ENCODE measurements at regions not wholly inside any gene's neighbourhood (a gene's known extent, or its start where the extent isn't known, plus 50 kb on each side); places are given as distances from the start of the nearest gene placed in this dataset.

DNA sequence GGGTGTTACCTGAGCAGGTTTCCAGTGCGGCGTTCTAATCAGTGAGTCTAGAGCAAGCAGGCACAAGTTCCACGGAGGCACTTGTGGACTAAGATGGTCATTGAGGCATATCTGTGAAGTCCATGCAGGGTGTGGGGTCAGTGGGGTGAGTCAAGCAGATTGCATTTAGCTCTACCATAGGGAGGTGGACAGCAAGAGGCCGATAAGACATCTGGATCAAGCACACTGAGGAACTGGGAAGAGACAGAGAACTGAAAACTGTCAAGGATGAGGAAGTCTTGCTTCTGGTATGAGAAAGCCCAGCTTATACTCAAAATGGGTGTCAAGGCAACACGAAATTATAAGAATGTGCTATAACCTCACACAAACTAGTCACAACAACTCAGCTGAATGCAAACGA lies 61.2 kb upstream of the SLC39A10 start:
- Histone ChIP-seq H3K4me1 (ENCODE audit: insufficient read depth, low read length) (no peaks in the 10 kb centered on the region), H3K36me3 (ENCODE audit: insufficient read depth, low read length) (no peaks in the 10 kb centered on the region), H3K9me3 (ENCODE audit: low read length) (no peaks in the 10 kb centered on the region), H3K27me3 (ENCODE audit: insufficient read depth, low read length, poor library complexity, severe bottlenecking) (no peaks in the 10 kb centered on the region), H3K4me3 (ENCODE audit: low read length) (no peak overlapping the region), H3K27ac (ENCODE audit: low read depth, low read length) (no peak overlapping the region)
- POLR2A ChIA-PET = no interaction called here
- Mint-ChIP-seq H3K27me3 (no peaks in the 10 kb centered on the region), H3K9me3 (peaks cover 0 to 4% (median 0%) of the 10 kb centered on the region in 5 donors), H3K4me3 (no peak overlapping the region), H3K36me3 (peaks cover 0 to 11% (median 1%) of the 10 kb centered on the region in 3 donors), H3K27ac (no peak overlapping the region), H3K4me1 (peaks cover 7 to 16% (median 14%) of the 10 kb centered on the region in 3 donors)
- DNase-seq = no peak
- CTCF ChIA-PET = interaction anchor here (1.0 kb wide), 1 partner anchor 62 kb away, joined by 3 read pairs; no protein-coding TSS in a partner anchor

DNA sequence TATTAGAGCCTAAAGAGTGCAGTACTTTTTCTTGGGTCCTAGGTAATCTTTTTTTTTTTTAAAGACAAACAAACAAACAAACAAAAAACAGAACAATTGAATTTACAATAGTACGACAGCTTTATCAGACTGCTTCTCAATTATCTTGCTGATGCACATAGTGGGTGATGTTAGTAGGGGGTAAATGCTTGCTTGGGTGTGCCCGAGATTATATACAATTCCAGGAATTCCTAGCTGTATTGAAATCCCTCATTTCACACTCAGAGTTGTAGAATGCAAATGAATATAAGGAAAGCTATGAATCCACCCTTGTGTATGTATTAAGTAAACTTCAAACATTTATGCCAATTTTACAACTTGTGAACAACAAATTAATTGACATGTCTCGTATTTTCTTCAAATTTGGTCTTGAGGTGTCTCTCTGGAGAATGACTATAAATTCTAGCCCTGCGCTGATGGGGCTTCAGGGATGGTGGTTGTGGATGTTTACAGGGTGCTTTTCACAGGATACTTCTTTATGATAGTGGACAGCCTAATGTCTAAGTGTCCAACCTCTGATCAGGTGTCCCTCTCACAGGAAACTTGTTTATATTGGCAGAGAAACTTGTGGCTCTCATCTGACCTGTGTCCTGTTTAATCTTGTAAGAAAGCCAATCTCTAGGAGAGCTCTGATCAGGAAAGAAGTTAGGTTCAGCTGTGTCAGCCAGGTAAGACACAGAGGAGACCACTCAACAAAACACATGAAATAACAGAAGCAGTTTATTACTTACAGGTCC lies 61.9 kb upstream of the SLC39A10 start:
- Histone ChIP-seq H3K27me3 (ENCODE audit: insufficient read depth, low read length, poor library complexity, severe bottlenecking) (no peaks in the 10 kb centered on the region), H3K9me3 (ENCODE audit: low read length) (no peaks in the 10 kb centered on the region), H3K4me3 (ENCODE audit: low read length) (no peak overlapping the region), H3K27ac (ENCODE audit: low read depth, low read length) (no peak overlapping the region), H3K4me1 (ENCODE audit: insufficient read depth, low read length) (no peaks in the 10 kb centered on the region), H3K36me3 (ENCODE audit: insufficient read depth, low read length) (no peaks in the 10 kb centered on the region)
- CTCF ChIA-PET = interaction anchor here (1.0 kb wide), 1 partner anchor 62 kb away, joined by 3 read pairs; no protein-coding TSS in a partner anchor
- Mint-ChIP-seq H3K4me1 (peaks cover 8 to 18% (median 14%) of the 10 kb centered on the region in 3 donors), H3K36me3 (peaks cover 0 to 11% (median 1%) of the 10 kb centered on the region in 3 donors), H3K27ac (peak overlapping the region in 1 of 8 donors; percentile 33), H3K4me3 (no peak overlapping the region), H3K27me3 (no peaks in the 10 kb centered on the region), H3K9me3 (peaks cover 0 to 4% (median 0%) of the 10 kb centered on the region in 5 donors)
- no peak for DNase-seq
- POLR2A ChIA-PET = no interaction called here

DNA sequence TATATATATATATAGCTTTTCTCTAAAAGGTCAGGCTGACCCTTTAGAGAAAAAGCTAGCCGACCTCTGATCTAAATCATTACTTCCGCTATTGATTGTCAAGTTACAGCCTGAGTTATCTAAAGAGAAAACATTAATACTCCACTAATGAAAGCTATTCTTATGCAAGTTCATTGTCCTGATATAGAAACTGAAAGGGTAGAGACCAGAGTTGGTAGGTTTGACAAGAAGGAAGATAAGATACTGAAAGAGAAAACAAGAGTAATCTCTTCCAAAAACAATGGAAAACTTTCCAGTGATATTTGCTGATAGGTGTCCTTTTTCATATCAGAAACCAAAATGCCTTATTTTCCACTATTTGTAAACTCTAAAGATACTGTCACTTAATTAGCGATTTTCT lies 62.8 kb upstream of the SLC39A10 start:
- H3K36me3 ChIP-seq (ENCODE audit: insufficient read depth, low read length) = no peaks in the 10 kb centered on the region
- CTCF ChIA-PET = interaction anchor here (1.5 kb wide), 1 partner anchor 20 kb away, joined by 3 read pairs; no protein-coding TSS in a partner anchor
- Mint-ChIP-seq H3K27ac (peak overlapping the region in 1 of 8 donors; percentile 19), H3K4me3 (no peak overlapping the region), H3K9me3 (peaks cover 0 to 4% (median 0%) of the 10 kb centered on the region in 5 donors), H3K27me3 (no peaks in the 10 kb centered on the region), H3K4me1 (peaks cover 8 to 23% (median 14%) of the 10 kb centered on the region in 3 donors), H3K36me3 (peaks cover 0 to 11% (median 3%) of the 10 kb centered on the region in 3 donors)
- H3K27ac ChIP-seq (ENCODE audit: low read depth, low read length) = no peak overlapping the region
- H3K4me3 ChIP-seq (ENCODE audit: low read length) = no peak overlapping the region
- H3K27me3 ChIP-seq (ENCODE audit: insufficient read depth, low read length, poor library complexity, severe bottlenecking) = no peaks in the 10 kb centered on the region
- no peaks in the 10 kb centered on the region for H3K9me3 ChIP-seq (ENCODE audit: low read length)
- POLR2A ChIA-PET = no interaction called here
- no peaks in the 10 kb centered on the region for H3K4me1 ChIP-seq (ENCODE audit: insufficient read depth, low read length)
- DNase-seq = no peak

DNA sequence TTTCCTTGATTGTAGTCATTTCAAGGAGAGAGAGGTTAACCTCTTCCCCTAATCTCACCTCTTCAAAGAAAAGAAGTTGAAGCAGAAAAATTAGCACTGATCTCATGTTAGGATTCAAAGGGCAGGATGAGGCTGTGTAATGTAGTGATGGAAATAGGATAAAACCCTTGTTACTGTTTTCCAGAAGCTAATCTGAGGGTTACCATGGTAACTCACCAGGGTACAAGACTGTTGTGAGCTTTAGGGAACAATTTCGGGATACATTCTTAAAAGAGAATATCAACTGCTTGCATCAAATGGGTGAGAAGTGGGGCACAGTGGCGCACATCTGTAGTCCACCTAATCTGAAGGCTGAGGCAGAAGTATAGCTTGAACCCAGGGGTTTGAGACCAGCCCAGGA lies 64.9 kb upstream of the SLC39A10 start:
- CTCF ChIA-PET = interaction anchor here (0.9 to 1.5 kb wide), 2 partner anchors 9 to 94 kb away, joined by 3 read pairs; no protein-coding TSS in a partner anchor
- POLR2A ChIA-PET = interaction anchor here (0.9 to 1.0 kb wide), 2 partner anchors 58 to 65 kb away, joined by 3 read pairs; partner anchors contain the start of gene SLC39A10
- Histone ChIP-seq H3K4me3 (ENCODE audit: low read length) (no peak overlapping the region), H3K4me1 (ENCODE audit: insufficient read depth, low read length) (no peaks in the 10 kb centered on the region), H3K27ac (ENCODE audit: low read depth, low read length) (no peak overlapping the region), H3K9me3 (ENCODE audit: low read length) (no peaks in the 10 kb centered on the region), H3K27me3 (ENCODE audit: insufficient read depth, low read length, poor library complexity, severe bottlenecking) (no peaks in the 10 kb centered on the region), H3K36me3 (ENCODE audit: insufficient read depth, low read length) (no peaks in the 10 kb centered on the region)
- peaks cover 0 to 11% (median 2%) of the 10 kb centered on the region in 3 donors for H3K36me3 Mint-ChIP-seq
- H3K4me3 Mint-ChIP-seq = no peak overlapping the region
- H3K27ac Mint-ChIP-seq = peak overlapping the region in 1 of 8 donors; percentile 24
- no peak for DNase-seq
- H3K4me1 Mint-ChIP-seq = peaks cover 8 to 23% (median 14%) of the 10 kb centered on the region in 3 donors
- no peaks in the 10 kb centered on the region for H3K27me3 Mint-ChIP-seq
- peaks cover 0 to 4% (median 0%) of the 10 kb centered on the region in 5 donors for H3K9me3 Mint-ChIP-seq

DNA sequence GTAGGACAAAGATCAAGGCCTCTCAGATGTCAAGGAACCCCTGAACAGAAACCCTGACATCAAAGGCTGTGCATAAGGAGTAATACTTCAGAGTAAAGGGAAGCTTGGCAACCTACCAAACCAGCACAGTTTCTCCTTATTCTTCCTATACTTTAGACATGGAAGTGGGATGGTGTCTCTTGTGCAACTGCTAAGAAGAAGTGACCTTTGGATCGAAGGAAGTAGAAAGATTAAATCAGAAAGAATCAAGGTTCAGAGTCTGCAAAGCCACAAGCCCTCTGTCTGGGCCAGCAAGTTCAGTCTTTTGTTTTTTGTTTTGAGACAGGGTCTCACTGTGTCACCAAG lies 66.2 kb upstream of the SLC39A10 start:
- CTCF ChIA-PET = no interaction called here

DNA sequence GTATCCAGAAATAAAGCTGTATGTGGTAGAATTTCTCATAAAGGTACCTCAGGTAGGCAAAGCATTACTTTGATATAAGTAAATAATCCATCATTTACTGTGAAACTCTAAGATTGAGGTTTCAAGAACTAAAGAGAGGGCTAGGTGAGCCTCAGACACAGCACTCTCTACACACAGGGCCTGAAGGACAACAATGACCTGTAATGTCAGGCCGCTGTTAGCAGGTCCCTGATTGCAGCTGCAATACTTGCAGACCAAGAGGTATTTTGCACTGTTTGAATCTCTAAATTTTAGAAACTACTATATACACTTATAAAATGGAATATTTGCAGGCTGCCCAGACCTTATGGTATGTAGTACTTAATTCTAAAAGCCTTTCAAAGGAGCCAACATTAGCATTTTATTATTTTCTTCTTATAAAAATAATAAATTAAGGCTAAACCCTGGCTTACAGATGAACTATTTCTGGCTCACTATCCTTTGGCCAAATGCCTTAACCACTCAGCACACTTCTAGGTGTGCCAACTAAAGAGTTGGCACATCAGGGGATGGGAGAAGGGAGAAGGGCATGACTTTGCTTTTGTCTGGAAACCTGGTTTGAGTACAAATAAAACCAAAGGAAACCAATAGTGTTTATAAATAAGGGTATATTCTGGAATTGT lies 66.7 kb upstream of the SLC39A10 start:
- peak overlapping the region in 2 of 8 donors; percentile 6 to 69 for H3K27ac Mint-ChIP-seq
- no peak for DNase-seq
- H3K27ac ChIP-seq (ENCODE audit: low read depth, low read length) = no peak overlapping the region
- H3K4me3 ChIP-seq (ENCODE audit: low read length) = no peak overlapping the region
- H3K36me3 ChIP-seq (ENCODE audit: insufficient read depth, low read length) = no peaks in the 10 kb centered on the region
- peaks cover 0 to under 1% (median 0%) of the 10 kb centered on the region in 5 donors for H3K9me3 Mint-ChIP-seq
- no peaks in the 10 kb centered on the region for H3K27me3 Mint-ChIP-seq
- ChIA-PET POLR2A (no interaction called here), CTCF (interaction anchor here (1.5 kb wide), 1 partner anchor 92 kb away, joined by 4 read pairs; no protein-coding TSS in a partner anchor)
- no peaks in the 10 kb centered on the region for H3K4me1 ChIP-seq (ENCODE audit: insufficient read depth, low read length)
- no peaks in the 10 kb centered on the region for H3K27me3 ChIP-seq (ENCODE audit: insufficient read depth, low read length, poor library complexity, severe bottlenecking)
- no peak overlapping the region for H3K4me3 Mint-ChIP-seq
- no peaks in the 10 kb centered on the region for H3K9me3 ChIP-seq (ENCODE audit: low read length)
- peaks cover 0 to 3% (median 2%) of the 10 kb centered on the region in 3 donors for H3K36me3 Mint-ChIP-seq
- H3K4me1 Mint-ChIP-seq = peaks cover 8 to 26% (median 14%) of the 10 kb centered on the region in 3 donors

More for the DNA sequence above, 66.2 kb upstream of the SLC39A10 start:
- Histone ChIP-seq H3K27ac (ENCODE audit: low read depth, low read length) (no peak overlapping the region), H3K4me3 (ENCODE audit: low read length) (no peak overlapping the region), H3K27me3 (ENCODE audit: insufficient read depth, low read length, poor library complexity, severe bottlenecking) (no peaks in the 10 kb centered on the region), H3K4me1 (ENCODE audit: insufficient read depth, low read length) (no peaks in the 10 kb centered on the region), H3K36me3 (ENCODE audit: insufficient read depth, low read length) (no peaks in the 10 kb centered on the region), H3K9me3 (ENCODE audit: low read length) (no peaks in the 10 kb centered on the region)
- Mint-ChIP-seq H3K27me3 (no peaks in the 10 kb centered on the region), H3K4me1 (peaks cover 8 to 26% (median 14%) of the 10 kb centered on the region in 3 donors), H3K27ac (peak overlapping the region in 1 of 8 donors; percentile 69), H3K4me3 (no peak overlapping the region), H3K9me3 (peaks cover 0 to 4% (median 0%) of the 10 kb centered on the region in 5 donors), H3K36me3 (peaks cover 0 to 7% (median 2%) of the 10 kb centered on the region in 3 donors)
- POLR2A ChIA-PET = no interaction called here
- no peak for DNase-seq

DNA sequence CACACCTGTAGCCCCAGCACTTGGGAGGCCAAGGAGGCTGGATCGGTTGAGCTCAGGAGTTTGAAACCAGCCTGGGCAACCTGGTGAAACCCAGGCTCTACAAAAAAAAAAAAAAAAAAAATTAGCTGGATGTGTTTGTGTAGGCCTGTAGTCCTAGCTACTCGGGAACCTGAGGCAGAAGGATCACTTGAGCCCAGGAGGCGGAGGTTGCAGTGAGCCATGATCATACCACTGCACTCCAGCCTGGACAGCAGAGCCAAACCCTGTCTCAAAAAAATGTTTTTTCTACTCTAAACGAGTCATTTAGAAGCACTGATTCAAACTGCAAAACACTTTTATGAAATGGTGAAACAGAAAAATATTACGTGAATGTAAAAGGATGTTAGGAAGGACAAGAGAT lies 69.1 kb upstream of the SLC39A10 start:
- no peaks in the 10 kb centered on the region for H3K27me3 Mint-ChIP-seq
- no peak overlapping the region for H3K4me3 Mint-ChIP-seq
- ChIA-PET POLR2A (interaction anchor here (0.6 kb wide), 1 partner anchor 33 kb away, joined by 3 read pairs; no protein-coding TSS in a partner anchor), CTCF (interaction anchor here (1.1 kb wide), 1 partner anchor 81 kb away, joined by 4 read pairs; no protein-coding TSS in a partner anchor)
- Histone ChIP-seq H3K36me3 (ENCODE audit: insufficient read depth, low read length) (no peaks in the 10 kb centered on the region), H3K4me1 (ENCODE audit: insufficient read depth, low read length) (no peaks in the 10 kb centered on the region), H3K9me3 (ENCODE audit: low read length) (no peaks in the 10 kb centered on the region), H3K27ac (ENCODE audit: low read depth, low read length) (no peak overlapping the region), H3K27me3 (ENCODE audit: insufficient read depth, low read length, poor library complexity, severe bottlenecking) (no peaks in the 10 kb centered on the region), H3K4me3 (ENCODE audit: low read length) (no peak overlapping the region)
- H3K27ac Mint-ChIP-seq = peak overlapping the region in 1 of 8 donors; percentile 52
- H3K9me3 Mint-ChIP-seq = no peaks in the 10 kb centered on the region
- H3K4me1 Mint-ChIP-seq = peaks cover 0 to 13% (median 1%) of the 10 kb centered on the region in 3 donors
- DNase-seq = no peak
- peaks cover 0 to 2% (median 0%) of the 10 kb centered on the region in 3 donors for H3K36me3 Mint-ChIP-seq
